Endothelial cell of umbilical vein (primary cell): ENCODE measurements at regions not wholly inside any gene's neighbourhood (a gene's known extent, or its start where the extent isn't known, plus 50 kb on each side); places are given as distances from the start of the nearest gene placed in this dataset.

ENCODE experiments used
- CTCF ChIP-seq, 2 donors: IDR thresholded peaks; 1 replicate in 1 of 2; 2 replicates in 1 of 2; pipeline ENCODE4 v1.5.1; 2011; ENCODE audit warnings: low read length in 2 of 2, mild to moderate bottlenecking in 2 of 2, moderate library complexity in 2 of 2, control low read depth in 1 of 2, inconsistent platforms in 1 of 2, low read depth in 1 of 2; ENCODE audit not compliant: insufficient read depth in 1 of 2; ENCODE audit errors: extremely low read depth in 1 of 2
- EZH2 ChIP-seq: IDR thresholded peaks from 2 replicates; pipeline ENCODE4 v1.6.1; 2012; ENCODE audit warnings: borderline replicate concordance, low read depth, mild to moderate bottlenecking, moderate library complexity, low read length, inconsistent platforms; ENCODE audit not compliant: severe bottlenecking
- MYC ChIP-seq: IDR thresholded peaks from one replicate; pipeline ENCODE4 v1.6.1; 2011; ENCODE audit warnings: mild to moderate bottlenecking, low read depth, low read length
- POLR2A ChIP-seq: IDR thresholded peaks from 2 replicates; pipeline ENCODE4 v1.6.1; 2012; ENCODE audit warnings: low read depth, mild to moderate bottlenecking, control low read depth, low read length
- POLR2AphosphoS5 ChIP-seq: IDR thresholded peaks from 2 replicates; pipeline ENCODE4 v1.6.1; 2012; ENCODE audit warnings: low read depth, mild to moderate bottlenecking, control low read depth, low read length, moderate library complexity; ENCODE audit not compliant: insufficient read depth

GRCh38 chr2:78202366-78202765 is 680.2 kb upstream of the LRRTM4 start:
- TF ChIP-seq CTCF (IDR thresholded peaks at IDR 0.05; ENCODE audit: extremely low read depth in 1 of 2, insufficient read depth in 1 of 2, low read depth in 1 of 2, low read length in 2 of 2) (no peak), POLR2A (no peak), MYC (no peak), POLR2AphosphoS5 (no peak), EZH2 (no peak)
